ENCODE measurements at regions not wholly inside any gene's neighbourhood (a gene's known extent, or its start where the extent isn't known, plus 50 kb on each side); places are given as distances from the start of the nearest gene placed in this dataset.

- DNase-seq (ENCODE audit: low spot score) = no peak
- Histone ChIP-seq H3K9me3 (no peaks in the 10 kb centered on the region), H3K27ac (no peak overlapping the region), H3K4me1 (no peaks in the 10 kb centered on the region), H3K4me3 (no peak overlapping the region), H3K36me3 (no peaks in the 10 kb centered on the region), H3K27me3 (no peaks in the 10 kb centered on the region)
- no peak for TF ChIP-seq CTCF (IDR thresholded peaks at IDR 0.05)
Observed at GRCh38 chr7:86222806-86223205, 420.9 kb upstream of the GRM3 start.

GRCh38 chr7:86214734-86215133 lies 429.0 kb upstream of the GRM3 start:
- Histone ChIP-seq H3K36me3 (no peaks in the 10 kb centered on the region), H3K4me3 (no peak overlapping the region), H3K4me1 (no peaks in the 10 kb centered on the region), H3K27me3 (no peaks in the 10 kb centered on the region), H3K27ac (no peak overlapping the region), H3K9me3 (no peaks in the 10 kb centered on the region)
- DNase-seq (ENCODE audit: low spot score) = no peak
- no peak for TF ChIP-seq CTCF (IDR thresholded peaks at IDR 0.05)

GRCh38 chr7:86212976-86213375 lies 430.7 kb upstream of the GRM3 start:
- no peak for DNase-seq (ENCODE audit: low spot score)
- no peak for TF ChIP-seq CTCF (IDR thresholded peaks at IDR 0.05)
- H3K27me3 ChIP-seq = no peaks in the 10 kb centered on the region
- no peak overlapping the region for H3K4me3 ChIP-seq
- H3K36me3 ChIP-seq = no peaks in the 10 kb centered on the region
- no peaks in the 10 kb centered on the region for H3K9me3 ChIP-seq
- no peaks in the 10 kb centered on the region for H3K4me1 ChIP-seq
- no peak overlapping the region for H3K27ac ChIP-seq

- H3K4me3 ChIP-seq = no peak overlapping the region
- H3K9me3 ChIP-seq = no peaks in the 10 kb centered on the region
- no peaks in the 10 kb centered on the region for H3K36me3 ChIP-seq
- DNase-seq (ENCODE audit: low spot score) = no peak
- TF ChIP-seq CTCF (IDR thresholded peaks at IDR 0.05) = no peak
- no peak overlapping the region for H3K27ac ChIP-seq
- H3K4me1 ChIP-seq = no peaks in the 10 kb centered on the region
- H3K27me3 ChIP-seq = no peaks in the 10 kb centered on the region
Observed at GRCh38 chr7:86209036-86209435, 434.7 kb upstream of the GRM3 start.

GRCh38 chr7:86207740-86208139 lies 436.0 kb upstream of the GRM3 start:
- no peak for TF ChIP-seq CTCF (IDR thresholded peaks at IDR 0.05)
- no peaks in the 10 kb centered on the region for H3K36me3 ChIP-seq

GRCh38 chr7:86202833-86203232 lies 440.9 kb upstream of the GRM3 start:
- Histone ChIP-seq H3K27ac (no peak overlapping the region), H3K27me3 (no peaks in the 10 kb centered on the region), H3K4me1 (no peaks in the 10 kb centered on the region), H3K4me3 (no peak overlapping the region), H3K9me3 (peaks cover 0 to 5% of the 10 kb centered on the region in 2 donors), H3K36me3 (no peaks in the 10 kb centered on the region)
- TF ChIP-seq CTCF (IDR thresholded peaks at IDR 0.05) = no peak
- no peak for DNase-seq (ENCODE audit: low spot score)

More at GRCh38 chr7:86207740-86208139, 436.0 kb upstream of the GRM3 start:
- no peaks in the 10 kb centered on the region for H3K4me1 ChIP-seq
- no peaks in the 10 kb centered on the region for H3K27me3 ChIP-seq
- H3K4me3 ChIP-seq = no peak overlapping the region
- DNase-seq (ENCODE audit: low spot score) = no peak
- H3K27ac ChIP-seq = no peak overlapping the region
- no peaks in the 10 kb centered on the region for H3K9me3 ChIP-seq
